ENCODE measurements at regions not wholly inside any gene's neighbourhood (a gene's known extent, or its start where the extent isn't known, plus 50 kb on each side); places are given as distances from the start of the nearest gene placed in this dataset.

DNA sequence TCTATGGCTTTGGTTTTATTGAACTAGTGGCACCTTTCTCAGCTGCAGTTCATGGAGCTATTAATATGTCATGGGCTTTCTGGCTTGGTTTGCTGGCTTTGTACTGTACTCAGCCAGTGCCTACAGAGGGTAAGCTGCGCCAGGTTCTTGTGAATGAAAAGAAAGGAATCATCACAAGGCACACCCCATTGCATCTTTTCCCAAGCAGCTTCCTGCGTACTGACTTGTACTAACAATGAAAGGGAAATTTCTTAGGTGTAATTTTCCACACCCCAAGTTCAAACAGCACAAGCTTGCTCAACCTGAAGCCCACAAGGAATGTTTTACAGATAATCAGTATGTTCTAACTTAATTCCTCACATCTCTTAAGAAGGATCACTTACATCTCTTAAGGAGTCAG lies 78.0 kb upstream of the TNFSF18 start:
- Mint-ChIP-seq H3K27ac (no peak overlapping the region), H3K4me1 (peaks cover 0 to 2% (median 0%) of the 10 kb centered on the region in 3 donors), H3K36me3 (no peaks in the 10 kb centered on the region), H3K9me3 (peaks cover 0 to 3% (median 0%) of the 10 kb centered on the region in 3 donors), H3K27me3 (no peaks in the 10 kb centered on the region), H3K4me3 (no peak overlapping the region)
- Histone ChIP-seq H3K9me3 (no peaks in the 10 kb centered on the region), H3K4me1 (ENCODE audit: control insufficient read depth in 1 of 2, extremely low read depth in 1 of 2, insufficient read depth in 2 of 2, low read length in 2 of 2) (no peaks in the 10 kb centered on the region), H3K36me3 (ENCODE audit: control insufficient read depth in 2 of 2, extremely low read depth in 1 of 2, insufficient read depth in 1 of 2, low read length in 1 of 2) (no peaks in the 10 kb centered on the region), H3K4me3 (ENCODE audit: control insufficient read depth in 1 of 2, extremely low read depth in 1 of 2, low read length in 1 of 2) (no peak overlapping the region), H3K27ac (ENCODE audit: low read length) (no peak overlapping the region), H3K27me3 (replicated peaks in 1 of 2; ENCODE audit: control insufficient read depth in 2 of 2, extremely low read depth in 1 of 2, insufficient read depth in 2 of 2, low read length in 1 of 2) (no peaks in the 10 kb centered on the region)
- ChIA-PET CTCF (no interaction called here), POLR2A (no interaction called here)
- no peak for DNase-seq
- ATAC-seq (replicated peaks in 1 of 4) = no peak
- no CpG with 5 or more reads among the region's 2 CpGs for whole genome bisulfite sequencing (ENCODE audit: insufficient coverage)

DNA sequence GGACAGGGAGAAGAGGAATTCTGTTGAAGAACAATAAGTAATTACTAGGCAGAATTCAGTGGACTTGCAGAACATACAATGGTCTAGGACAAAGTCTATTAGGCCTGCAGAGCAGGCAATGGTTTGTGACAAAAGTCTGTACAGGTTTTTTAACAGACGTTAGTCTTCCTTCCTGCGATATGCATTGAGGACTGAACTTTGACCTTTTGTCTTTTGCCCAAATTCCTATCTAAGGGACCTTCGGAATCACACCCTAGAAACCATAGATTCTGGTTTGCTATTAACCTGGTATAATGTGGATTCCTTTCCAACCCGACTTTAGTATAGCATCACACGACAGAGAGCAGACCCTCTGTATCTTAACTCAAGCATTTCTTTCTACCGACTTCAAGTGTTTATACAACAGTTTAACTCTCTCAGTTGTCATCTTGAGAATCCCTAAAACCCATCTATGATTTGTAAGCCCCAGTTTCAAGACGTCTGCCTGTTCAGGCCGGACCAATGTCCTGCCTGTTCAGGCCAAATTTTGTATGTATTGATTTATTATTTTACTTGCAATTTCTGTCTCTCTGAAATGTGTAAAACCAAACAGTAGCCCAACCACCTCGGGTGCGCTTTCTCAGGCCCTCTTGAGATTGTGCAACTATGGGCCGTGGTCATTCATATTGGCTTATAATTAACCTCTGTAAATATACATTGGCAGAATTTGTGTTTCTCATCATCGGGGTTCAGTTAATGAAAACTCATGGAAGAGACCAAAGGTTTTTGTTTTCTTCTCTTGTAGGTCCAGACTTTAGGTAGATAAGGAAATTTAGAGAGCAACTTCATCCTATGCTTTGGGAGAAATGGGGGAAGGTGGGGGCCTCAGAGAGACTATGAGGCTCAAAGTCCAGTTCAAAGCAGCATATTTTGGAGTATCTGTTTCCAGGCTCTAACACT lies 76.9 kb upstream of the TNFSF18 start:
- POLR2A ChIA-PET = no interaction called here
- no peaks in the 10 kb centered on the region for H3K36me3 Mint-ChIP-seq
- WGBS (ENCODE audit: insufficient coverage) = 100% methylated on average over 1 of the region's 12 CpGs
- no peak overlapping the region for H3K4me3 Mint-ChIP-seq
- Histone ChIP-seq H3K9me3 (no peaks in the 10 kb centered on the region), H3K27me3 (replicated peaks in 1 of 2; ENCODE audit: control insufficient read depth in 2 of 2, extremely low read depth in 1 of 2, insufficient read depth in 2 of 2, low read length in 1 of 2) (no peaks in the 10 kb centered on the region), H3K27ac (ENCODE audit: low read length) (no peak overlapping the region), H3K4me1 (ENCODE audit: control insufficient read depth in 1 of 2, extremely low read depth in 1 of 2, insufficient read depth in 2 of 2, low read length in 2 of 2) (no peaks in the 10 kb centered on the region), H3K36me3 (ENCODE audit: control insufficient read depth in 2 of 2, extremely low read depth in 1 of 2, insufficient read depth in 1 of 2, low read length in 1 of 2) (no peaks in the 10 kb centered on the region), H3K4me3 (ENCODE audit: control insufficient read depth in 1 of 2, extremely low read depth in 1 of 2, low read length in 1 of 2) (no peak overlapping the region)
- H3K27ac Mint-ChIP-seq = no peak overlapping the region
- CTCF ChIA-PET = no interaction called here
- ATAC-seq (replicated peaks in 1 of 4) (no peak), DNase-seq (no peak)
- peaks cover 0 to 3% (median 0%) of the 10 kb centered on the region in 3 donors for H3K9me3 Mint-ChIP-seq
- no peaks in the 10 kb centered on the region for H3K27me3 Mint-ChIP-seq
- H3K4me1 Mint-ChIP-seq = peaks cover 5 to 9% (median 8%) of the 10 kb centered on the region in 3 donors

DNA sequence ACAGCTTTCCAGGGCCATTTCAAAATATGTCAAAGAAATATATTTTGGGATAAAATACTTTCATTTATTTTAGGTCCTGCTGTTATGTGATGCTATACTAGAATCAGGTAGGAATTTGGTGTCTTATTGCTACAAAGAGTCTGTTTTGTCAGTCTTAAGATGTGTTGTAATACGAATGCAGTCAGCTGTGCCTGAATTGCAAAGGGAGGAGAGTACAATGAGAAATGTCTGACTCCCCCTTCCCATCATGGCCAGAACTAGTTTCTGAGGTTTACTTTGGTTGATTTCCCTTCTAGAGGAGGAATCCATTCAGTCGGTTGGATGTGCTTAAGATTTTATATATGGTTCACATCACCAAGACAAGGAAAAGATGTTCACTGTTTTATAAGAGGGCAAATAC lies 75.7 kb upstream of the TNFSF18 start:
- Histone ChIP-seq H3K4me3 (ENCODE audit: control insufficient read depth in 1 of 2, extremely low read depth in 1 of 2, low read length in 1 of 2) (no peak overlapping the region), H3K27ac (ENCODE audit: low read length) (no peak overlapping the region), H3K27me3 (replicated peaks in 1 of 2; ENCODE audit: control insufficient read depth in 2 of 2, extremely low read depth in 1 of 2, insufficient read depth in 2 of 2, low read length in 1 of 2) (no peaks in the 10 kb centered on the region), H3K4me1 (ENCODE audit: control insufficient read depth in 1 of 2, extremely low read depth in 1 of 2, insufficient read depth in 2 of 2, low read length in 2 of 2) (no peaks in the 10 kb centered on the region), H3K9me3 (no peaks in the 10 kb centered on the region), H3K36me3 (ENCODE audit: control insufficient read depth in 2 of 2, extremely low read depth in 1 of 2, insufficient read depth in 1 of 2, low read length in 1 of 2) (no peaks in the 10 kb centered on the region)
- H3K4me1 Mint-ChIP-seq = peaks cover 9 to 11% (median 11%) of the 10 kb centered on the region in 3 donors
- DNase-seq = no peak
- peaks cover 0 to 3% (median 0%) of the 10 kb centered on the region in 3 donors for H3K9me3 Mint-ChIP-seq
- CTCF ChIA-PET = no interaction called here
- no peaks in the 10 kb centered on the region for H3K27me3 Mint-ChIP-seq
- no peaks in the 10 kb centered on the region for H3K36me3 Mint-ChIP-seq
- H3K4me3 Mint-ChIP-seq = no peak overlapping the region
- no CpG with 5 or more reads among the region's 2 CpGs for WGBS (ENCODE audit: insufficient coverage)
- ATAC-seq (replicated peaks in 1 of 4) = no peak
- POLR2A ChIA-PET = no interaction called here
- H3K27ac Mint-ChIP-seq = no peak overlapping the region

DNA sequence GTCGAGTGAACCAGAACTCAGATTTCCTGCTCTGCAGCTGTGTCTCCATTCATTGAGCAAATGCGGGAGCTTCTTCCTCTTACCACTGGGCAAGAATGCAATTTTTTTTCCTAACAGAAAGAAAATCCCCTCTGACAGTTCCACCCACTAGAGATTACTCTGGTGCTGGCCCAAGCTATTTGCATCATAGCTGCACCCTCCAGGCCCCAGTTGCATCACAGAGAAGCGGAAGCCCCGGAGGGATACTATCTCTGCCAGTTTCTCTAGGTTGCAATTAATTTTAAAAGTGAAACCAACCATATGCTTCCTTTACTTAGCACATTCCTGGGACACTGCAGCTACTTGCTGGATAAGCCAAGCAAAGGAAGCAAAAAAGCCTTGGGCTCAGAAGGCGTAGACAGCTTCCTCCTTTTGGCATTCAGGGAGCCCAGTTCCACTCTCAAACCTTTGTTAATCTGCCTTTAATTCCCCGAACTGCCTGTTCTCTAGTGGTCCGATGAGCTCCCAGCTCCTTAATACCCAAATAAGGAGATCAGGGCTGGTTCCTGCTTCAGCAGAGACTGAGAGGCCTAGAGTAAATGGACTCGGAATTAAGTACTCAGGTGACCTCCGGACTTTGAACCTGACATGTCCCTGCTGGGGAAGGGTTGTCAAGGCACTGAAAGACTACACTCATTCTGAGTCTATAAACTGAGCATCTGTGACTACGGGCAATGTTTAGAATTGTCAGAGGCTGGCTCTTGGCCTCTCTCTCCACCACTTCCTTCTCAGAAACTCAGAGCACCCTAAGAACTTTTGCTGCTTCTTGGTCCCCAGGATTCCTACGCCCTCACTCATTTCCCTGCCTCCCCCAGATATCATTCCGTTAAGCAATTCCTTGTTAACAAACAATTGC lies 72.5 kb upstream of the TNFSF18 start:
- CTCF ChIA-PET = interaction anchor here in 1 of 2 donors (1.1 kb wide), 1 partner anchor 298 kb away, joined by 3 read pairs; no protein-coding TSS in a partner anchor
- H3K27ac Mint-ChIP-seq = no peak overlapping the region
- no peak overlapping the region for H3K4me3 ChIP-seq (ENCODE audit: control insufficient read depth in 1 of 2, extremely low read depth in 1 of 2, low read length in 1 of 2)

DNA sequence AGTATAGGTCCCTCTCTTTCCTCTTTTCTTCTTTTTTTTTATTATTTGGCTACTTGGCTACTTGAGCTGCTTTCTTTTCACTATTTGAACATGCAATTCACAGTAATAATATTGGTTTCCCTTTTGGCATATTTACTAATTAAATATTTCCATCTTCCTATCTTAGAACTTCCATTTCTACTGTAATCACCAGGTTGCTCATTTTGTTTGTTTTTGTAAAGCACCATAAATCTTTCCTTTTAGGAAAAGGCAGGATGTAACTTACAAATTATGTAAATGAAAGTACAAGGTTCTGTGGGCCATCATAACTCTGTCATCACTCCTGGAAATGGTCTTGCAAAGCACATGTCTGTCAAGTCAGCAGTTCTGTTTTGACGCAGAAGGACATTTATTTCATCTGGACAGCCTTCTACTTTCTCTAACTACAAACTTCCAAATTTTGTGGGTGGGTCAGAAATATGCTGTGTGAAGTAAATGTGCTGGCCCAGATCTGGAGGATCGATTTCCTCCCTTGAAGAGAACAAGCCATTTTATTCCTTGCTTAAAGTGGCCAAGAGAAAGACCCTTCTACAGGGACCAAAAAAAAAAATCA lies 71.7 kb upstream of the TNFSF18 start:
- POLR2A ChIA-PET = interaction anchor here in 1 of 2 donors (0.7 kb wide), 1 partner anchor 1028 kb away, joined by 3 read pairs; no protein-coding TSS in a partner anchor
- ATAC-seq (replicated peaks in 1 of 4) = no peak
- H3K27ac ChIP-seq (ENCODE audit: low read length) = no peak overlapping the region

More for the DNA sequence above, 72.5 kb upstream of the TNFSF18 start:
- Mint-ChIP-seq H3K9me3 (no peaks in the 10 kb centered on the region), H3K4me3 (peak overlapping the region in 1 of 3 donors; percentile 34), H3K36me3 (no peaks in the 10 kb centered on the region), H3K27me3 (no peaks in the 10 kb centered on the region), H3K4me1 (peaks cover 9 to 11% (median 11%) of the 10 kb centered on the region in 3 donors)
- Histone ChIP-seq H3K27ac (ENCODE audit: low read length) (no peak overlapping the region), H3K9me3 (no peaks in the 10 kb centered on the region), H3K36me3 (ENCODE audit: control insufficient read depth in 2 of 2, extremely low read depth in 1 of 2, insufficient read depth in 1 of 2, low read length in 1 of 2) (no peaks in the 10 kb centered on the region), H3K27me3 (replicated peaks in 1 of 2; ENCODE audit: control insufficient read depth in 2 of 2, extremely low read depth in 1 of 2, insufficient read depth in 2 of 2, low read length in 1 of 2) (no peaks in the 10 kb centered on the region), H3K4me1 (ENCODE audit: control insufficient read depth in 1 of 2, extremely low read depth in 1 of 2, insufficient read depth in 2 of 2, low read length in 2 of 2) (no peaks in the 10 kb centered on the region)
- ATAC-seq (replicated peaks in 1 of 4) (no peak), DNase-seq (peak in 4 of 35 experiments; percentile 4 to 42 (median 8))
- POLR2A ChIA-PET = no interaction called here
- WGBS (ENCODE audit: insufficient coverage) = 74% methylated on average over 6 of the region's 12 CpGs

DNA sequence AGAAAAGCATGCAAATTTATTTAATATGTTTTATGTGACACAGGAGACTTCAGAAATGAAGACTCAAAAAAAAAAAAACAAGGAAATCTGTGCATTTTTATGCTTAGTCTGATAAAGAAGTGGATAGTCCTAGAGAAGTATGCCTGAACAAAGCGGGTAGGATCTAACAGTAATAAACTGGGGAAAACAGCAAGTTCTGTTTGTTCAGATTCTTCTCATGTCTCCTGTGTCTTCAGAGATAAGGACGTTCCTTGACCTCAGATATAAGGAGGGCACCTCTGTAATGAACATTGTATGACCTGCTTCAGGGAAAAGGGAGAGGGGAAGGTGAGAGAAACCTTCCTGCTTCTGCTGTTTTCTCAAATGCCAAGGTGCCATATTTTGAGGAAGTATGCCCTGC lies 67.7 kb upstream of the TNFSF18 start:
- H3K4me3 Mint-ChIP-seq = no peak overlapping the region
- 100% methylated on average over 2 of the region's 2 CpGs for WGBS (ENCODE audit: insufficient coverage)
- Histone ChIP-seq H3K4me3 (ENCODE audit: control insufficient read depth in 1 of 2, extremely low read depth in 1 of 2, low read length in 1 of 2) (no peak overlapping the region), H3K36me3 (ENCODE audit: control insufficient read depth in 2 of 2, extremely low read depth in 1 of 2, insufficient read depth in 1 of 2, low read length in 1 of 2) (no peaks in the 10 kb centered on the region), H3K4me1 (ENCODE audit: control insufficient read depth in 1 of 2, extremely low read depth in 1 of 2, insufficient read depth in 2 of 2, low read length in 2 of 2) (no peaks in the 10 kb centered on the region), H3K9me3 (no peaks in the 10 kb centered on the region), H3K27me3 (replicated peaks in 1 of 2; ENCODE audit: control insufficient read depth in 2 of 2, extremely low read depth in 1 of 2, insufficient read depth in 2 of 2, low read length in 1 of 2) (no peaks in the 10 kb centered on the region), H3K27ac (ENCODE audit: low read length) (no peak overlapping the region)
- DNase-seq (no peak), ATAC-seq (replicated peaks in 1 of 4) (no peak)
- H3K4me1 Mint-ChIP-seq = peaks cover 9 to 11% (median 9%) of the 10 kb centered on the region in 3 donors
- no peaks in the 10 kb centered on the region for H3K9me3 Mint-ChIP-seq
- no peaks in the 10 kb centered on the region for H3K27me3 Mint-ChIP-seq
- CTCF ChIA-PET = no interaction called here
- H3K27ac Mint-ChIP-seq = no peak overlapping the region
- POLR2A ChIA-PET = no interaction called here
- H3K36me3 Mint-ChIP-seq = no peaks in the 10 kb centered on the region

More for the DNA sequence above, 71.7 kb upstream of the TNFSF18 start:
- peaks cover 9 to 11% (median 11%) of the 10 kb centered on the region in 3 donors for H3K4me1 Mint-ChIP-seq
- H3K27ac Mint-ChIP-seq = no peak overlapping the region
- no peak overlapping the region for H3K4me3 ChIP-seq (ENCODE audit: control insufficient read depth in 1 of 2, extremely low read depth in 1 of 2, low read length in 1 of 2)
- no peak for DNase-seq
- H3K36me3 Mint-ChIP-seq = no peaks in the 10 kb centered on the region
- H3K27me3 Mint-ChIP-seq = no peaks in the 10 kb centered on the region
- CTCF ChIA-PET = interaction anchor here in 1 of 2 donors (1.1 kb wide), 1 partner anchor 299 kb away, joined by 3 read pairs; no protein-coding TSS in a partner anchor
- no CpG with 5 or more reads among the region's 2 CpGs for WGBS (ENCODE audit: insufficient coverage)
- no peaks in the 10 kb centered on the region for H3K27me3 ChIP-seq (replicated peaks in 1 of 2; ENCODE audit: control insufficient read depth in 2 of 2, extremely low read depth in 1 of 2, insufficient read depth in 2 of 2, low read length in 1 of 2)
- peak overlapping the region in 1 of 3 donors; percentile 34 for H3K4me3 Mint-ChIP-seq
- H3K36me3 ChIP-seq (ENCODE audit: control insufficient read depth in 2 of 2, extremely low read depth in 1 of 2, insufficient read depth in 1 of 2, low read length in 1 of 2) = no peaks in the 10 kb centered on the region
- no peaks in the 10 kb centered on the region for H3K4me1 ChIP-seq (ENCODE audit: control insufficient read depth in 1 of 2, extremely low read depth in 1 of 2, insufficient read depth in 2 of 2, low read length in 2 of 2)
- H3K9me3 ChIP-seq = no peaks in the 10 kb centered on the region
- no peaks in the 10 kb centered on the region for H3K9me3 Mint-ChIP-seq

Measured in T-cell (primary cell).